GM12892 (cell line): ENCODE measurements at regions not wholly inside any gene's neighbourhood (a gene's known extent, or its start where the extent isn't known, plus 50 kb on each side); places are given as distances from the start of the nearest gene placed in this dataset.

Source experiments
- POLR2A ChIP-seq: IDR thresholded peaks from 2 replicates; pipeline ENCODE4 v1.6.1; 2011; ENCODE audit warnings: low read depth, low read length, control low read depth
- POLR2AphosphoS5 ChIP-seq: IDR thresholded peaks from 2 replicates; pipeline ENCODE4 v1.6.1; 2011; ENCODE audit warnings: low read depth, low read length, control low read depth
- TAF1 ChIP-seq: IDR thresholded peaks from 2 replicates; pipeline ENCODE4 v1.6.1; 2011; ENCODE audit warnings: low read depth, mild to moderate bottlenecking, control low read depth, low read length, borderline replicate concordance

DNA sequence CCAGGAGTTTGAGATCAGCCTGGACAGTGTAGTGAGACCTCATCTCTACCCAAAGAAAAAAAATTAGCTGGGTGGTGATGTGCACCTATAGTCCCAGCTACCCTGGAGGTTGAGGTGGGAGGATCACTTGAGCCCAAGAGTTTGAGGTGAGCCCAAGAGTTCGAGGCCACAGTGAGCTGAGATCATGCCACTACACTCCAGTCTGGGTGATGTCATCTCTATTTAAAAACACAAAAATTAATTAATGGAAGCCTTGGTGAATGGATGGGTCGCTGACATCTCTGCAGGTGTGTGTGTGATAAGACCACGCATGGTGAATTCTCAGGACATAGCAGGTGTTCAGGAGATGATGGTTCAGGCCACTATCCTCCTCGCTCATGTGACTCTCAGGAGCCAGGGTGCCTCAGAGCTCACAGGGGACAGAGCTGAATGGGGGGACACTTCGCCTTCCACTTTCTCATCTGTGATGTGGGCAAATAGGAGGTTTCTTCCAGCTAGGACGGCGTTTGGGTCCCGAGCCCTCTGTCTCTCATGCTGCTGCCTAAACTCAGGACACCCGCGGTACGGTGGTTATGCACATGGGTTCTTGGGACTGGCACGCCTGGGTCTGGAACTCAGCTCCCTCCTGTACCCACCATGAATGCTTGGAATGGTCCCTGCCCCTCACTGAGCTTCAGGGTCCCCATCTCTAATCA is 113.4 kb upstream of the ZBTB40 start:
- no peak for TF ChIP-seq TAF1
- TF ChIP-seq POLR2AphosphoS5 = no peak
- TF ChIP-seq POLR2A = no peak
